Body of pancreas (tissue), 4 donors: ENCODE measurements at regions not wholly inside any gene's neighbourhood (a gene's known extent, or its start where the extent isn't known, plus 50 kb on each side); places are given as distances from the start of the nearest gene placed in this dataset.

ENCODE experiments used
- POLR2A ChIP-seq, 3 donors: fragments of 450-650 bp; IDR thresholded peaks; one replicate each; pipeline ENCODE4 v1.6.1; 2016; ENCODE audit warnings: antibody characterized with exemption in 3 of 3, mild to moderate bottlenecking in 2 of 3
- TF ChIP-seq, protein P1 (sequence below), 7 experiments: fragments of 450-650 bp in 4 of 7; fragments of 200-600 bp in 3 of 7; sonication (generic) in 3 of 7; IDR thresholded peaks; one replicate each; pipeline ENCODE4 v1.5.1; 2016 to 2019; ENCODE audit warnings: antibody characterized with exemption in 7 of 7

- TF ChIP-seq, protein P1, sequence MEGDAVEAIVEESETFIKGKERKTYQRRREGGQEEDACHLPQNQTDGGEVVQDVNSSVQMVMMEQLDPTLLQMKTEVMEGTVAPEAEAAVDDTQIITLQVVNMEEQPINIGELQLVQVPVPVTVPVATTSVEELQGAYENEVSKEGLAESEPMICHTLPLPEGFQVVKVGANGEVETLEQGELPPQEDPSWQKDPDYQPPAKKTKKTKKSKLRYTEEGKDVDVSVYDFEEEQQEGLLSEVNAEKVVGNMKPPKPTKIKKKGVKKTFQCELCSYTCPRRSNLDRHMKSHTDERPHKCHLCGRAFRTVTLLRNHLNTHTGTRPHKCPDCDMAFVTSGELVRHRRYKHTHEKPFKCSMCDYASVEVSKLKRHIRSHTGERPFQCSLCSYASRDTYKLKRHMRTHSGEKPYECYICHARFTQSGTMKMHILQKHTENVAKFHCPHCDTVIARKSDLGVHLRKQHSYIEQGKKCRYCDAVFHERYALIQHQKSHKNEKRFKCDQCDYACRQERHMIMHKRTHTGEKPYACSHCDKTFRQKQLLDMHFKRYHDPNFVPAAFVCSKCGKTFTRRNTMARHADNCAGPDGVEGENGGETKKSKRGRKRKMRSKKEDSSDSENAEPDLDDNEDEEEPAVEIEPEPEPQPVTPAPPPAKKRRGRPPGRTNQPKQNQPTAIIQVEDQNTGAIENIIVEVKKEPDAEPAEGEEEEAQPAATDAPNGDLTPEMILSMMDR (IDR thresholded peaks at IDR 0.05) = no peak
- no peak for TF ChIP-seq POLR2A (IDR thresholded peaks at IDR 0.05)
Measured at GRCh38 chr13:90910018-90910639, 437.4 kb upstream of the MIR17HG start.
